ENCODE measurements at regions not wholly inside any gene's neighbourhood (a gene's known extent, or its start where the extent isn't known, plus 50 kb on each side); places are given as distances from the start of the nearest gene placed in this dataset.

DNA sequence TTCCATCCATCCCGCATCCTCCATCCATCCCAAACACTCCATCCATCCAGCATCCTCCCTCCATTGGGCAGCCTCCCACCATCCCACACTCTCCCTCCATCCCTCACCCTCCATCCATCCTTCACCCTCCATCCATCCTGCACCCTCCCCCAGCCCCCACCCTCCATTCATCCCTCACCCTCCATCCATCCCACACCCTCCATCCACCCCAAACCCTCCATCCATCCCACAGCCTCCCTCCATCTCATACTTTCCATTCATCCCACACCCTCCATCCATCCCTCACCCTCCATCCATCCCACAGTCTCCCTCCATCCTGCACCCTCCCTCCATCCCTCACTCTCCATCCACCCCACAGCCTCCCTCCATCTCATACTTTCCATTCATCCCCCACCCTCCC lies 60.4 kb downstream of the FOXI2 start:
- DNase-seq (ENCODE audit: low spot score): peak; percentile 63

DNA sequence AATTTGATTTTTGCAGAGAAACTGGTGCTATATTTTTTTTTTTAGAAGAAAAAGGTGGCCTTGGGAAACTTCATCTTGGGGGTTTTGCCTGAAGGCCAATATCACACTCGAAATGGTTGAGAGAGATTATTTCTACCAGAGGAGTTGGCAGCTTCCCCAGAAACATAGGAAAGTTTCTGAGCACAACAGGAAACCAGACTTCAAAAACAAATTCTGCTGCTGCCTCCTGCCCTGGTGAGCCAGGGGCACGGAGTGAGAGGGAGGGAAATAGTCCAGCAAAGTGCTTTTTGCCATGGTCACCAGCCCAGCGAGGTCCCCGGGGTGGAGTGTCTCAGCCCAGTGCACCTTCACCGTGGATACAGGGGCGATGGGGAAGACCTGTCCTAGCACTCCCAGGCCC lies 61.1 kb downstream of the FOXI2 start:
- DNase-seq (ENCODE audit: low spot score): no peak

DNA sequence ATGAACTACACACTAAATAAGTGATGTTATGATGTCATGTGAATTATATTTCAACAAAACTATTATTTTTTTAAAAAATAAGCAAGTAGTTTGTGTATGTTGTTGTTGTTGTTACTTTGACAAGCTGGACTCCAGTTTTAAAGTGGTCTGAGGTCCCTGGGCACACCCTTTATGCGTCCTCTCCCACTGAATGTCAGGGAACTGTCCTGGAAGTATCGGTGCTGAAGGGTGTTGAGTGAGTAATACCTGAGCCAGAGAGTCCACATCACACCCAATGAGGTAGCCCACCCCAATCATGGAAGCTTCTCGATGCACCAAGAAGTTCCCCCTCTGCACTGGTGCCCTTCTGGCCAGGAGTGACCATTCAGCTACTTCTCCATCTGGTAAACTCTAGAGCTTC lies 64.3 kb downstream of the FOXI2 start:
- no peak for DNase-seq (ENCODE audit: low spot score)

DNA sequence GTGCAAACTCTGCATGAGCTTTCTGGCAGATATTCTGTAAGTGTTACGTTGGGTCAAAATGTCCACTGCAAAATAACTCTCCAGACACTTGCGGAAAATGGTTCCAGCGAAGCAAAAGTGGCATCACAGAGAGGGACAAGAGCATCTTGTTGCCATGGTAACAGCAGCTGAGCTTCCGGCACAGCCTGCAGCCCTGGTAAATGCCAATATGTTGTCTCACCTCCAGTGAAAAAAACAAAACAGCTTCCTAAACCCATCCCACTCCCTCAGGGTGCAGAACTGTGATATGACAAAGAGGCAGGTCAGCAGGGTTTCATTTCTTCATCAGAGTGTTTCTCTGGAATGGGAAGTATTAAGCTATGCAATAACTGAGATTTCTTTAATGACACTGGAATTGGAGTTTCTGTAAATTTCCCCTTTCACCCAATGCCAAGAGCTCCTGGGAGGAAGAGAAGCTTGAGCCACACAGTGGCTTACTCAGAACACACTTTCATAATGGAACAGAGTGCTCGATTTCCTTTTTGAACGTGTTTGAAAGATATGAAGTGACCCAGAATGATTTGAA lies 65.6 kb downstream of the FOXI2 start:
- no peak for DNase-seq (ENCODE audit: low spot score)

DNA sequence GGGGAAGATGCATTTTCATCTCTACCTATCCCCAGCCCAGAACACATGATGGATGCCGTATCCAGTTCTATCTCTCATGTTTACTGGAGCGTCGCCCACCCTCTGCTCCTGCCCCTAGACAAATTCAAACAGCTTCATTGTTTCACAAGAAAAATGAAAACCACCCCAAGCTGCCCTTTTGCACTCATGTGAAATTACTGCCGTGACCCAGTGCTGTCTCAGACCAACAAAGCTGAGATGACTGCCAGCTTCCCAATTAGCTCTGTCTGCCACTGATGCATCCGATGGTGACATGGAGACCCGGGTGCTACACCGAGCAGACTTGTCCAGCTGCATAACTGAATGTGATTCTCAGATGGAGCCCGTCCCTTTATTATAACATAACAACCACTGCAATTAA lies 67.7 kb downstream of the FOXI2 start:
- DNase-seq (ENCODE audit: low spot score): no peak

DNA sequence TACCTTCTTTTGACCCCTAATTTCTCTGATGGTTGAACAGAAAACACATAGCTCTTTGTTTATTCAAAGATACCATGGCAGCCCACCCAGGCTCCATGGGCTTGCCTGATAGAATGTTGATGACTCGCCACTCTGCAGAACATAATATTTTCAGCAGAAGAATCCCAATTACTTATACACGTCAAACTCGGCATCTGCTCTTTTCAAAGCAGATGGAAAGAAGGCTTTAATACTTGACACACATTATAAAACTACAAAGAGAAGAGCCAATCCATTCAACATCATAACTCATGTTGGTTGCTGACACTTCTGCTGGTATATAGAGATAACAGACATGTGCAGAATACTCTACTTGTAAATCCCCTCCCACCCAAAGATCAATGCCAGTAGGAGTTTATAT lies 69.0 kb downstream of the FOXI2 start:
- no peak for DNase-seq (ENCODE audit: low spot score)

DNA sequence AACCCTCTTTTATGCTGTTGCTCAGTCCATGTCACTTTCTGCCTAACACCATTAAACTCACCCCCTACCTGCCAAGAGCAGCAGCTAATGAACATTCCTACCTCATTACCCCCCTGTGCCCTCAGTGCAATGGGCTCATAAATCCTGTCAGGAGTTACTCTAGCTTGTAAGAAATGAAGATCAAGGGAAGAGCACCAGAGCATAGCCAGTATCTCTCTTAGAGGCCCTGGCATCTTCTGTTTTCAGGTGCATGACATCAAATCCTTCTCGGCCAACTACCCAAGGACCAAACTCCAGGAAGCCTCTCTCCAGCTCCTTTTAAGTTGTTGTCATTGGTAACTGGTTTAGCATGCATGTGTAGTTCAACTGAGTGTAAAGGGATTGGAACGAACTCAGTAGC lies 75.1 kb downstream of the FOXI2 start:
- DNase-seq (ENCODE audit: low spot score): no peak

DNA sequence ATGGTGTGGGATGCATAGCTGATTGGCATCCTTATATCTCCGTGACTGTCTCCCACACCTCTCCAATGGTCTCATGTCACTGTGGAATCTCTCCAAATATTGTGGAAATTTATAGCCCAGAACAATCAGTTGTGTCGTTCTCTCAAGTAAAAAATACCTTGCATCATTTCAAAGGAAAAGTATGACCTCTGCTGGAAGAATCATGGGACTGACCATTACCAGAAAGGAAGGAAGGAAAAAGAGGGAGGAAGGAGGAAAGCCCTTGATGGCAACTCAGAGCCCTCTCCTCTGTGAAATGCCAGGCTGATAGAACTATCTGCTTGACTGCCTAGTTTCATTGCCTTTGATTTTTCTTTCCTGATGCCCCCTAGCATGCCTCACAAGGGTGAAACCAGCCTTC lies 76.3 kb downstream of the FOXI2 start:
- DNase-seq (ENCODE audit: low spot score): no peak

DNA sequence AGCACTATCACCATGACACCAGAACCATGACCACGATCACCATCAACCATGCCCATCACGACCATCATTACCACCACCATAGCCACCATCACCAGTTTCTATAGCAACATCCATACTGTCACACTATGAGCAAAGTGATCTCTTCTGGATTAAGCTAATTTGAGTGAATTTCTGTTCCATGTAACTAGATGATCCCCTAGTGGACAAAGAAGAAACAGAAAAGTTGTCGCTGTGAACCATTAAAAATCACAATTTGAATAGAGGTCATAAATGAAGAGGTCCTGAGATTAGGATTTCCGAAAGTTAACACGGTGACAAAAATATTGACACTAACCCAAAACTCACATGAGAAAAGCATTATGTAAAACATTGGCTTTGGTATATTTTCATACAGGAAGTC lies 77.6 kb downstream of the CLRN3 start:
- no peak for DNase-seq (ENCODE audit: low spot score)

DNA sequence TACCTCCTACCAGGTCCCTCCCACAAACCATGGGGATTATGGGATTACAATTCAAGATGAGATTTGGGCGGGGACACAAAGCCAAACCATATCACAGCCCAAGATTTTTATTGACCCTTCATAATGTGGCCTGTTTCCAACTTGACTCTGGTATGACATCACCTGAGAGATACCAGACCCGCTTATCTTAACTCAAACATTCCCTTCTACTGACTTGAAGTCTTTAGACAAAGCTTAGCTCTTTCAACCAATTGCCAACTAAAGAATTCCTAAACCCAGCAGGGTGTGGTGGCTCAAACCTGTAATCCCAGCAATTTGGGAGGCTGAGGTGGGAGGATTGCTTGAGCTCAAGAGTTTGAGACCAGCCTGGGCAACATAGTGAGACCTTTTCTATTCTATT lies 67.9 kb downstream of the CLRN3 start:
- no peak for DNase-seq (ENCODE audit: low spot score)

DNA sequence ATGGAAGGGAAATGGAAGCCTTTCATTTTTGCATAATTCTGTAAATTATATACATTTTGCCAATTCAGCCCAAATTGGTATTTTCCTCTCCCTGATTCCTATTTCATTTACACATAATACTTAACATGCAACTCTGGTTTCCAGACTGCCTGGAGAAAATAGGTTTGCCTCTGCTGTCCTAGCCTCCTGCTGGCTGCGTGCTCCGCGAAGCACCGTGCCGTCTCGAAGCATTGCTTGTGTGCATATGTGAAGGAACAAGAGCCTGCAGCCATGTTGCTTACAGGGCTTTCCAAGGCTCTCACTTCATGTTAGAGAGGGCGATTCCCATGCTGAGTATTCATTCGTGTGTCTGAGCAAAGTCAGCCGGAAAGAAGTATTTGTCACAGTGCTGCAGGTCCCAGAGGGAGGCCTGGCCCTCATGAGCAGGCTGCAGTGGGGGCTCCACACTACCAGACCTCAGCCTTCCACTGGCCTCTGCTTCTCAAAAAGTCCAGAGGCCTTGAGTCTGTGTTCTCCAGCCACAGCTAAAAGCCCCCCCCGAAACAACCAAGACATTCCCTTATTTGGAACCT lies 66.5 kb downstream of the CLRN3 start:
- DNase-seq (ENCODE audit: low spot score): no peak

DNA sequence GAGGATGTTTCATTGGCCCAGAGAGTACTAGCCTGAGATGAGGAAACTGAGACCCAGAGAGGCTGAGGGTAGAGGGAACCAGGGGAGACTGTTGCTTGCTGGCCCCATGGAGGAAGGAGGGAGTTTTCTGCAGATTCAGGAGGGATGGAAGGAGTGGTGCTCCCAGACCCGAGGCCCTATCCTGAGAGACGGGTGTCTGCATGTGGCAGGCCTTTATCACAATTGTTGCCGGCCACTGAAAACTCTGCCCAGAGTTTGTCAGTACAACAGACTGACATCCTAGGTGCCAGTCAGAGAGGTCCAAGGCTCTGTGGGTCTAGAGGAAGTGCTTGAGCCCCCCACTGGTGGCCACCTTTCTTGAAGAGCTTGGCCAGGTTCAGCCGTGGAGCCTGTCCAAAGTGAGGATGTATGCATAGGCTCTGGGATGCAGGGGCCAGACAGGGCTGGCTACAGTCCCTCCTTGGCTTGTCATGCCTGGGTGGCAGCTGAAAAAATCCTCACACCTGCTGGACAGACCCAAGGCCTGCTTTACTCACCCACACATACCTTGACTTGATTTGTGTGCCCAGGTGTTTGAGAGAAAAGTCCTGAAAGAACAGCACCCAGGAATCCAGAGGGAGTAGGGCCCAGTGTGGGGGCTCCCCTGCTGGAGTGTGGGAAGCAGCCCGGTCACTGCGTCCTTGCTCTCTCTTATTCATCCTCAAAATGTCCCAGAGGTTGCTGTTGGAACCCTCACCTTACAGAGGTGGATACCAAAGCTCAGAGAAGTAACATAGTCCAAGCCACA lies 65.2 kb downstream of the CLRN3 start:
- no peak for DNase-seq (ENCODE audit: low spot score)

All from ecto neural progenitor cell (in vitro differentiated cells).